ENCODE measurements at regions not wholly inside any gene's neighbourhood (a gene's known extent, or its start where the extent isn't known, plus 50 kb on each side); places are given as distances from the start of the nearest gene placed in this dataset.

DNA sequence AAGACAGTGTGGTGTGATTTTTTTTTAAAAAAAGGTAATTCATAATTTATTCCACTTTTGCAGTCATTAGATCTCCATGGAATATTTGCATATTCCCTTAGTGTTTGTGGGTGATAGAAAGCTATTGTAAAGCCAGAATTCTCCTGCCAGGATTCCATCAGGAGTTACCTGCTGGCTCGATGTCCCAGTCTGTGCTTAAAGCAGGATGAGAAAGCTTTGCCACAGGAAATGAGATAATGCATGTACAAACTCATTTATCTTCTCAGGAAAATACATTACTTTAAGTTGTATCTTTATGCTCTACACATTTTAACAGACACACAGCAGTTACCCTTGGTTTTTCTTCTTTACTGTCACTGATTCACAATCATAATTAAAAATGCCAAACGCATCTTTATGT, 553.0 kb downstream of the CD109 start:
- Mint-ChIP-seq H3K4me1 (ENCODE audit: low read depth) (peaks cover 25% of the 10 kb centered on the region), H3K9me3 (ENCODE audit: low read depth) (peaks cover 14% of the 10 kb centered on the region), H3K36me3 (ENCODE audit: insufficient read depth) (peaks cover 2% of the 10 kb centered on the region), H3K27me3 (no peaks in the 10 kb centered on the region), H3K27ac (peak overlapping the region; percentile 64), H3K4me3 (ENCODE audit: low read depth) (no peak overlapping the region)
- TF ChIP-seq, protein P1, sequence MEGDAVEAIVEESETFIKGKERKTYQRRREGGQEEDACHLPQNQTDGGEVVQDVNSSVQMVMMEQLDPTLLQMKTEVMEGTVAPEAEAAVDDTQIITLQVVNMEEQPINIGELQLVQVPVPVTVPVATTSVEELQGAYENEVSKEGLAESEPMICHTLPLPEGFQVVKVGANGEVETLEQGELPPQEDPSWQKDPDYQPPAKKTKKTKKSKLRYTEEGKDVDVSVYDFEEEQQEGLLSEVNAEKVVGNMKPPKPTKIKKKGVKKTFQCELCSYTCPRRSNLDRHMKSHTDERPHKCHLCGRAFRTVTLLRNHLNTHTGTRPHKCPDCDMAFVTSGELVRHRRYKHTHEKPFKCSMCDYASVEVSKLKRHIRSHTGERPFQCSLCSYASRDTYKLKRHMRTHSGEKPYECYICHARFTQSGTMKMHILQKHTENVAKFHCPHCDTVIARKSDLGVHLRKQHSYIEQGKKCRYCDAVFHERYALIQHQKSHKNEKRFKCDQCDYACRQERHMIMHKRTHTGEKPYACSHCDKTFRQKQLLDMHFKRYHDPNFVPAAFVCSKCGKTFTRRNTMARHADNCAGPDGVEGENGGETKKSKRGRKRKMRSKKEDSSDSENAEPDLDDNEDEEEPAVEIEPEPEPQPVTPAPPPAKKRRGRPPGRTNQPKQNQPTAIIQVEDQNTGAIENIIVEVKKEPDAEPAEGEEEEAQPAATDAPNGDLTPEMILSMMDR (IDR thresholded peaks at IDR 0.05; ENCODE audit: unreplicated experiment): no peak
- DNase-seq (ENCODE audit: low spot score, unreplicated experiment): no peak

DNA sequence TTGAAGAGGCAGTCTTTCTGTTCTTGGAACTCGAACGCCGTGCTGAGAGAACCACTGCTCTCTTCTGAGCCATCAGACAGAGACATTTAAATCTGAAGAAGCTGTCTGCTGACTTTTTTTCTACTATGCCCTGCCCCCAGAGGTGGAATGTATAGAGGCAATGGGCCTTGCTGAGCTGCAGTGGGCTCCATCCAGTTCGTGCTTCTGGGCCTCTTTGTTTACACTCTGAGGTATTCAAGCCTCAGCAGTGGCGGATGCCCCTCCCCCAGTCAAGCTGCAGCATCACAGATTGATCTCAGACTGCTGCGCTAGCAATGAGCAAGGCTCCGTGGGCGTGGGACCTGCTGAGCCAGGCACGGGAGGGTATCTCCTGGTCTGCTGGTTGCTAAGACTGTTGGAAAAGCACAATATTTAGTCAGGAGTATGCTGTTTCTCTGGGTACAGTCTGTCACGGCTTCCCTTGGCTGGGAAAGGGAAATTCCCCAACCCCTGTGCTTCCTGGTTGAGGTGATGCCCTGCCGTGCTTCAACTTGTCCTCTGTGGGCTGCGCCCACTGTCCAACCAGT, 526.8 kb downstream of the CD109 start:
- TF ChIP-seq, protein P1 (IDR thresholded peaks at IDR 0.05; ENCODE audit: unreplicated experiment): no peak
- Mint-ChIP-seq H3K27me3 (no peaks in the 10 kb centered on the region), H3K27ac (no peak overlapping the region), H3K4me3 (ENCODE audit: low read depth) (no peak overlapping the region), H3K9me3 (ENCODE audit: low read depth) (peaks cover 18% of the 10 kb centered on the region), H3K4me1 (ENCODE audit: low read depth) (no peaks in the 10 kb centered on the region), H3K36me3 (ENCODE audit: insufficient read depth) (no peaks in the 10 kb centered on the region)
- DNase-seq (ENCODE audit: low spot score, unreplicated experiment): no peak

DNA sequence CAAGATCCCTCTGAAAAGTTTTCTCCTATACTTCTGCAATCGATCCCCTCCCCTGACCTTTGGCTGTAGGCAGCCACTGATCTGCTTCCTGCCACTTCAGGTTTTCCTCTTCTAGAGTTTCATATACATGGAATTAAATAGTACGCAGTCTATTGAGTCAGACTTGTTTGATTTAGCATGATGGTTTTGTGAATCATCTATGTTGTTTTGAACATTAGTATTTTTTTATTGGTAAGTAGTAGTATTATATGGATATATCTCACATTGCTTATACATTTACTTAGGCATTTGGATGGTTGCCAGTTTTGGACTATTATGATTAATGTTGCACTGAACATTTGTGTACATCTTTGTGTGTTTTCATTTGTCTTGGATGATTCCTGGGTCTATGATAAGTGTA, 518.0 kb downstream of the CD109 start:
- H3K27me3 Mint-ChIP-seq: no peaks in the 10 kb centered on the region
- H3K27ac Mint-ChIP-seq: no peak overlapping the region
- H3K36me3 Mint-ChIP-seq (ENCODE audit: insufficient read depth): no peaks in the 10 kb centered on the region
- H3K4me3 Mint-ChIP-seq (ENCODE audit: low read depth): no peak overlapping the region
- H3K4me1 Mint-ChIP-seq (ENCODE audit: low read depth): no peaks in the 10 kb centered on the region
- no peak for DNase-seq (ENCODE audit: low spot score, unreplicated experiment)
- TF ChIP-seq, protein P1 (IDR thresholded peaks at IDR 0.05; ENCODE audit: unreplicated experiment): no peak
- peaks cover 11% of the 10 kb centered on the region for H3K9me3 Mint-ChIP-seq (ENCODE audit: low read depth)

DNA sequence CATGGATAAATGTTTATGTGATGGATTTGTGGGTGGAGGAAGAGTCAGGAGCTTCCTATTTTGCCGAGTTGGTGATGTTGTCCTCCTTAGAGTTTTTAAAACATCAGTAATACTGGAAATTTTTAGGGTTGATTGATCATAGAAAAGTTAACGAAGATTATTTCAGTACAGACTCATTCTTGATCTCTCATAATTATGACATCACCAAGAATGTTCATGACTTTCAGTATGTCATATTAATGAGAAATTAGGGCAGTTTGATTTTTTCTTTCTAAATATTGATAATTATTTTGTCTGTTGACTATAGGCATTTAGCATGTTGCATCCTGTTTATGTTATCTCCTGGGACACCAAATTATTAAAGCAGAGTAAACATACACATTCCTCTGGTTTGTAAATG, 512.2 kb downstream of the CD109 start:
- Mint-ChIP-seq H3K4me3 (ENCODE audit: low read depth) (no peak overlapping the region), H3K27ac (no peak overlapping the region), H3K27me3 (no peaks in the 10 kb centered on the region), H3K4me1 (ENCODE audit: low read depth) (no peaks in the 10 kb centered on the region), H3K36me3 (ENCODE audit: insufficient read depth) (no peaks in the 10 kb centered on the region), H3K9me3 (ENCODE audit: low read depth) (peaks cover 24% of the 10 kb centered on the region)
- DNase-seq (ENCODE audit: low spot score, unreplicated experiment): no peak
- TF ChIP-seq, protein P1 (IDR thresholded peaks at IDR 0.05; ENCODE audit: unreplicated experiment): no peak

DNA sequence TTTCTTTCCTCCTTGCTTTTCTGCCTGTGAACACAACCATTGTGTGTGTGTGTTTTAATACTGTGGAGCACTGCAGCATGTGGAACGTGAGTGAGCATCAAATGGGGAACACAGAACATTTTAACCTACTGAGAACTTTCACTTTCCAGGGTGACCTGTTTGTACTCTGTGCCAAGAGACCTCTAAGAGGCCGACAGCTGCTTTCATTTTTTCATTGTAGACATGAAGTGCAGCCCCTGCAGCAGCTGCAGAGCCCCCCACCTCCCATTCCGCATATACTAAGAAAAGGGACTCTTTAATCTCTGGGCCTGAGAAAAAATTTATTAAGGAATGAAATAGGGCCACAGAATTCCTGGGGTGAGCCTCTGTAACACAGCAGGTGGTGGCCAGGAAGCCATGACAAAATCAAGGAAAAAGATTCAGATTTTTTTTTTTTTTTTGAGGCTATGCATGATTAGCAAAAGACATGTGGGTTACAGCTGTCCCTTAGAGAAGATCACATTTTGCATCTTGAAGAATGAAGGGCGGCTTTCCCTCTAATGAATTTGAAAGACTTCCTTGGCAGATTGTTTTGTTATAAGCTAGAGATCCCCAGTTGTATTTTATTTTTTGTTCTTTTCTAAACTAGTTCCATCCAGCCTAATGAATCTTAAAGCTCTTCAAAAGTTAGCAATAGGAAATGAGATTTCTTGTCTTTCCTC, 503.4 kb downstream of the CD109 start:
- TF ChIP-seq, protein P1 (IDR thresholded peaks at IDR 0.05; ENCODE audit: unreplicated experiment): no peak
- DNase-seq (ENCODE audit: low spot score, unreplicated experiment): no peak
- peaks cover 11% of the 10 kb centered on the region for H3K9me3 Mint-ChIP-seq (ENCODE audit: low read depth)

More for the DNA sequence above, 503.4 kb downstream of the CD109 start:
- Mint-ChIP-seq H3K4me1 (ENCODE audit: low read depth) (no peaks in the 10 kb centered on the region), H3K27me3 (no peaks in the 10 kb centered on the region), H3K27ac (no peak overlapping the region), H3K36me3 (ENCODE audit: insufficient read depth) (no peaks in the 10 kb centered on the region), H3K4me3 (ENCODE audit: low read depth) (no peak overlapping the region)
